ENCODE measurements at regions not wholly inside any gene's neighbourhood (a gene's known extent, or its start where the extent isn't known, plus 50 kb on each side); places are given as distances from the start of the nearest gene placed in this dataset.

DNA sequence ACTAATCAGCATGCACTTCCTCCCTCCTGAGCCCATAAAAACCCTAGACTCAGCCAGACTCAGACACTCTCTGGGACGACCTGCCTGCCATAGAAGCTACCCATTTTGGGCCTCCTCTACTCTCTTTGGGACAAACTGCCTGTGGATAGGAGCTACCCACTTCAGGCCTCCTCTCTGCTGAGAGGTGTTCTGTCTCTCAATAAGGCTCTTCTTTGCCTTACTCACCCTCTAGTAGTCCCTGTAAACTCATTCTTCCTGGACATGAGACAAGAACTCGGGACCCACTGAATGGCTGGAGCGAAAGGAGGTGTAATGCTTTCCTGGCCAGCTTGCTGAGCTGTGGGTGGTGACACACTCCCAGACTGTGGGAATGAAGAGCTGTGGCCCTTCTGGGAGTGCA lies 424.8 kb upstream of the FZD8 start:
- DNase-seq (ENCODE audit: low read depth, low spot score) (no peak), ATAC-seq (no peak)
- ChIA-PET RAD21 (ENCODE audit: low non-redundant PET in 1 of 2, low total read pairs in 2 of 2, uncharacterized antibody in 2 of 2, unreplicated experiment in 2 of 2) (no interaction called here), CTCF (no interaction called here), POLR2A (no interaction called here)
- no peaks in the 10 kb centered on the region for H3K79me2 ChIP-seq (ENCODE audit: insufficient read depth, low read length)
- H3K9me2 ChIP-seq (ENCODE audit: insufficient read depth): no peaks in the 10 kb centered on the region
- H4K20me1 ChIP-seq (ENCODE audit: insufficient read depth): no peaks in the 10 kb centered on the region
- intact Hi-C loops (cut with micrococcal nuclease): no loop called here
- BruUV-seq (replicated peaks): no TSS peak
- no peak overlapping the region for H2AFZ ChIP-seq (ENCODE audit: low read depth, low read length, poor library complexity, severe bottlenecking)
- no peak overlapping the region for H3K4me2 ChIP-seq (ENCODE audit: low read length)
- no peaks in the 10 kb centered on the region for H3K36me3 ChIP-seq (ENCODE audit: control insufficient read depth in 1 of 2, insufficient read depth in 2 of 2, low read length in 2 of 2)
- no peak overlapping the region for H3K27ac ChIP-seq (ENCODE audit: low read depth, low read length)
- H3K9me3 ChIP-seq (ENCODE audit: control insufficient read depth in 1 of 2, insufficient read depth in 1 of 2, low read depth in 1 of 2, low read length in 2 of 2): peaks cover 6 to 17% of the 10 kb centered on the region in 2 experiments; a peak in 3 of 4 replicates
- no peak overlapping the region for H3K4me3 ChIP-seq (replicated peaks in 1 of 2; ENCODE audit: low read depth in 1 of 2, low read length in 2 of 2)
- no peak for TF ChIP-seq POLR2A (IDR thresholded peaks at IDR 0.05; ENCODE audit: borderline replicate concordance, extremely low read depth, insufficient read depth, insufficient read length)
- TF ChIP-seq, protein P1, sequence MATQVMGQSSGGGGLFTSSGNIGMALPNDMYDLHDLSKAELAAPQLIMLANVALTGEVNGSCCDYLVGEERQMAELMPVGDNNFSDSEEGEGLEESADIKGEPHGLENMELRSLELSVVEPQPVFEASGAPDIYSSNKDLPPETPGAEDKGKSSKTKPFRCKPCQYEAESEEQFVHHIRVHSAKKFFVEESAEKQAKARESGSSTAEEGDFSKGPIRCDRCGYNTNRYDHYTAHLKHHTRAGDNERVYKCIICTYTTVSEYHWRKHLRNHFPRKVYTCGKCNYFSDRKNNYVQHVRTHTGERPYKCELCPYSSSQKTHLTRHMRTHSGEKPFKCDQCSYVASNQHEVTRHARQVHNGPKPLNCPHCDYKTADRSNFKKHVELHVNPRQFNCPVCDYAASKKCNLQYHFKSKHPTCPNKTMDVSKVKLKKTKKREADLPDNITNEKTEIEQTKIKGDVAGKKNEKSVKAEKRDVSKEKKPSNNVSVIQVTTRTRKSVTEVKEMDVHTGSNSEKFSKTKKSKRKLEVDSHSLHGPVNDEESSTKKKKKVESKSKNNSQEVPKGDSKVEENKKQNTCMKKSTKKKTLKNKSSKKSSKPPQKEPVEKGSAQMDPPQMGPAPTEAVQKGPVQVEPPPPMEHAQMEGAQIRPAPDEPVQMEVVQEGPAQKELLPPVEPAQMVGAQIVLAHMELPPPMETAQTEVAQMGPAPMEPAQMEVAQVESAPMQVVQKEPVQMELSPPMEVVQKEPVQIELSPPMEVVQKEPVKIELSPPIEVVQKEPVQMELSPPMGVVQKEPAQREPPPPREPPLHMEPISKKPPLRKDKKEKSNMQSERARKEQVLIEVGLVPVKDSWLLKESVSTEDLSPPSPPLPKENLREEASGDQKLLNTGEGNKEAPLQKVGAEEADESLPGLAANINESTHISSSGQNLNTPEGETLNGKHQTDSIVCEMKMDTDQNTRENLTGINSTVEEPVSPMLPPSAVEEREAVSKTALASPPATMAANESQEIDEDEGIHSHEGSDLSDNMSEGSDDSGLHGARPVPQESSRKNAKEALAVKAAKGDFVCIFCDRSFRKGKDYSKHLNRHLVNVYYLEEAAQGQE (IDR thresholded peaks at IDR 0.05; ENCODE audit: low read depth): no peak
- TF ChIP-seq EZH2 (IDR thresholded peaks at IDR 0.05): no peak
- no peak for TF ChIP-seq ZNF274 (IDR thresholded peaks at IDR 0.05; ENCODE audit: low read depth, low read length)
- TF ChIP-seq CEBPB (IDR thresholded peaks at IDR 0.05; ENCODE audit: low read depth): no peak
- no peak for TF ChIP-seq ELF1 (IDR thresholded peaks at IDR 0.05; ENCODE audit: borderline replicate concordance, low read depth)
- no peak for TF ChIP-seq SRF (IDR thresholded peaks at IDR 0.05; ENCODE audit: low read depth)
- no peak for TF ChIP-seq EGR1 (IDR thresholded peaks at IDR 0.05; ENCODE audit: low read depth)
- TF ChIP-seq, protein P2, sequence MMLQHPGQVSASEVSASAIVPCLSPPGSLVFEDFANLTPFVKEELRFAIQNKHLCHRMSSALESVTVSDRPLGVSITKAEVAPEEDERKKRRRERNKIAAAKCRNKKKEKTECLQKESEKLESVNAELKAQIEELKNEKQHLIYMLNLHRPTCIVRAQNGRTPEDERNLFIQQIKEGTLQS (IDR thresholded peaks at IDR 0.05): no peak
- TF ChIP-seq JUND (IDR thresholded peaks at IDR 0.05): no peak
- TF ChIP-seq, protein P3, sequence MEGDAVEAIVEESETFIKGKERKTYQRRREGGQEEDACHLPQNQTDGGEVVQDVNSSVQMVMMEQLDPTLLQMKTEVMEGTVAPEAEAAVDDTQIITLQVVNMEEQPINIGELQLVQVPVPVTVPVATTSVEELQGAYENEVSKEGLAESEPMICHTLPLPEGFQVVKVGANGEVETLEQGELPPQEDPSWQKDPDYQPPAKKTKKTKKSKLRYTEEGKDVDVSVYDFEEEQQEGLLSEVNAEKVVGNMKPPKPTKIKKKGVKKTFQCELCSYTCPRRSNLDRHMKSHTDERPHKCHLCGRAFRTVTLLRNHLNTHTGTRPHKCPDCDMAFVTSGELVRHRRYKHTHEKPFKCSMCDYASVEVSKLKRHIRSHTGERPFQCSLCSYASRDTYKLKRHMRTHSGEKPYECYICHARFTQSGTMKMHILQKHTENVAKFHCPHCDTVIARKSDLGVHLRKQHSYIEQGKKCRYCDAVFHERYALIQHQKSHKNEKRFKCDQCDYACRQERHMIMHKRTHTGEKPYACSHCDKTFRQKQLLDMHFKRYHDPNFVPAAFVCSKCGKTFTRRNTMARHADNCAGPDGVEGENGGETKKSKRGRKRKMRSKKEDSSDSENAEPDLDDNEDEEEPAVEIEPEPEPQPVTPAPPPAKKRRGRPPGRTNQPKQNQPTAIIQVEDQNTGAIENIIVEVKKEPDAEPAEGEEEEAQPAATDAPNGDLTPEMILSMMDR (IDR thresholded peaks at IDR 0.05 in 2 of 3, conservative IDR thresholded peaks at IDR 0.05 in 1 of 3; ENCODE audit: borderline replicate concordance in 1 of 3, insufficient read depth in 1 of 3, low read depth in 2 of 3, low read length in 2 of 3): no peak
- no peak for TF ChIP-seq RAD21 (IDR thresholded peaks at IDR 0.05; ENCODE audit: low read depth)
- no peak for TF ChIP-seq SP1 (IDR thresholded peaks at IDR 0.05; ENCODE audit: low read depth)
- TF ChIP-seq SIN3A (IDR thresholded peaks at IDR 0.05; ENCODE audit: low read depth): no peak
- H3K4me1 ChIP-seq (ENCODE audit: control insufficient read depth in 1 of 2, insufficient read depth in 2 of 2, low read length in 2 of 2): no peaks in the 10 kb centered on the region
- H3K27me3 ChIP-seq (ENCODE audit: insufficient read depth, low read length): no peaks in the 10 kb centered on the region
- no peak overlapping the region for H3K9ac ChIP-seq (ENCODE audit: low read length)
